RPMI8226 (cell line): ENCODE measurements at regions not wholly inside any gene's neighbourhood (a gene's known extent, or its start where the extent isn't known, plus 50 kb on each side); places are given as distances from the start of the nearest gene placed in this dataset.

Experiments used
- DNase-seq: peaks from one replicate; pipeline ENCODE4 v3.0.0-alpha.2; 2015

GRCh38 chr7:52473756-52474155, 561.7 kb upstream of the POM121L12 start:
- DNase-seq: no peak

GRCh38 chr7:52472006-52472620, 563.3 kb upstream of the POM121L12 start:
- no peak for DNase-seq

GRCh38 chr7:52465216-52465615, 570.2 kb upstream of the POM121L12 start:
- no peak for DNase-seq

- no peak for DNase-seq
Measured at GRCh38 chr7:52463341-52463740, 572.1 kb upstream of the POM121L12 start.

GRCh38 chr7:52462474-52462873, 573.0 kb upstream of the POM121L12 start:
- no peak for DNase-seq

- DNase-seq: no peak
Measured at GRCh38 chr7:52455571-52455970, 579.9 kb upstream of the POM121L12 start.

- DNase-seq: no peak
Measured at GRCh38 chr7:52450816-52451215, 584.6 kb upstream of the POM121L12 start.

- DNase-seq: no peak
Measured at GRCh38 chr7:52447581-52448180, 587.8 kb upstream of the POM121L12 start.

GRCh38 chr7:52436278-52436677, 599.2 kb upstream of the POM121L12 start:
- no peak for DNase-seq

- no peak for DNase-seq
Measured at GRCh38 chr7:52431082-52431815, 604.2 kb upstream of the POM121L12 start.

GRCh38 chr7:52423251-52423650, 612.2 kb upstream of the POM121L12 start:
- no peak for DNase-seq

GRCh38 chr7:52413051-52413450, 622.4 kb upstream of the POM121L12 start:
- DNase-seq: no peak

- no peak for DNase-seq
Measured at GRCh38 chr7:52410032-52410431, 625.4 kb upstream of the POM121L12 start.

GRCh38 chr7:52406808-52407207, 628.6 kb upstream of the POM121L12 start:
- no peak for DNase-seq

GRCh38 chr7:52382731-52383130, 652.7 kb upstream of the POM121L12 start:
- no peak for DNase-seq

GRCh38 chr7:52369922-52370321, 665.5 kb upstream of the POM121L12 start:
- no peak for DNase-seq

- DNase-seq: no peak
Measured at GRCh38 chr7:52365349-52365748, 670.1 kb upstream of the POM121L12 start.

GRCh38 chr7:52362521-52362920, 672.9 kb upstream of the POM121L12 start:
- DNase-seq: no peak

GRCh38 chr7:52360541-52360940, 674.9 kb upstream of the POM121L12 start:
- DNase-seq: no peak

GRCh38 chr7:52355053-52355452, 680.4 kb upstream of the POM121L12 start:
- DNase-seq: peak; percentile 45

- DNase-seq: no peak
Measured at GRCh38 chr7:52352013-52352981, 683.1 kb upstream of the POM121L12 start.

GRCh38 chr7:52344015-52344414, 691.4 kb upstream of the POM121L12 start:
- DNase-seq: no peak

GRCh38 chr7:52340067-52340466, 695.4 kb upstream of the POM121L12 start:
- DNase-seq: no peak
